Colonic mucosa (tissue), 4 donors: ENCODE measurements at regions not wholly inside any gene's neighbourhood (a gene's known extent, or its start where the extent isn't known, plus 50 kb on each side); places are given as distances from the start of the nearest gene placed in this dataset.

Experiments
- DNase-seq: peaks from one replicate; pipeline ENCODE4 v3.0.0-alpha.2; 2020
- H3K27ac ChIP-seq: fragments of 200-600 bp; one replicate; pipeline ENCODE4 v1.8.0; 2021
- H3K27me3 ChIP-seq: fragments of 200-600 bp; one replicate; pipeline ENCODE4 v1.8.0; 2021
- H3K36me3 ChIP-seq: fragments of 200-600 bp; one replicate; pipeline ENCODE4 v1.8.0; 2021
- H3K4me1 ChIP-seq: fragments of 200-600 bp; one replicate; pipeline ENCODE4 v1.8.0; 2021; ENCODE audit warnings: mild to moderate bottlenecking
- H3K4me3 ChIP-seq: fragments of 200-600 bp; one replicate; pipeline ENCODE4 v1.8.0; 2021
- H3K9ac ChIP-seq, 2 donors: one replicate each; pipeline ENCODE4 v1.7.0; 2013; ENCODE audit warnings: control low read depth in 2 of 2, low read depth in 2 of 2, low read length in 2 of 2
- H3K9me3 ChIP-seq: fragments of 200-600 bp; one replicate; pipeline ENCODE4 v1.8.0; 2021
- intact Hi-C: fragments of 100-400 bp; cut with DNase I; formaldehyde crosslinking; loops from one replicate; pipeline ENCODE4 v1.14.1; 2022
- TF ChIP-seq, protein P1 (sequence below): fragments of 200-600 bp; IDR thresholded peaks from one replicate; pipeline ENCODE4 v1.8.0; 2022; ENCODE audit warnings: antibody characterized with exemption, mild to moderate bottlenecking
- donor health status: healthy.
- donor health status: DM: no; HTN: no; CAD: no.
- donor health status: DM: no; HTN: no; CAD: no.

DNA sequence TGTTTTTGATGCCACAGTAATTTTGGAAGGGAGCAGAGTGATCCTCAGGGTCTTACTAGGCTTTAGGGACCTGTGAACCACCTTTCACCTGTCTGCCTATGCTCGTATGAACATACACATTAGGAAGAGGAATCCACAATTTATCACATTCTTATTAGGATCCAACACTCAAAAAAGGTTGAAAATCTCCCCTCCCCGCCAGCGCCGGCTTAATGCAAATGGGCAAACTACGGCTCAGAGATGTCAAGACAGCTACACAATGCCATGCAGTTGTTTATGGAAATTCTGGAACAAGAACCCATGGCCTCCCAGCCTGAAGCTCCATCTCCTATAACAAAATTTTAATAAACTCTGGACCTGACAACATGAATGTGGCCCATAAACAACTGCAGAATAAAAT is 375.9 kb upstream of the ACVR2A start:
- intact Hi-C loops: no loop called here
- H3K4me1 ChIP-seq: no peaks in the 10 kb centered on the region

DNA sequence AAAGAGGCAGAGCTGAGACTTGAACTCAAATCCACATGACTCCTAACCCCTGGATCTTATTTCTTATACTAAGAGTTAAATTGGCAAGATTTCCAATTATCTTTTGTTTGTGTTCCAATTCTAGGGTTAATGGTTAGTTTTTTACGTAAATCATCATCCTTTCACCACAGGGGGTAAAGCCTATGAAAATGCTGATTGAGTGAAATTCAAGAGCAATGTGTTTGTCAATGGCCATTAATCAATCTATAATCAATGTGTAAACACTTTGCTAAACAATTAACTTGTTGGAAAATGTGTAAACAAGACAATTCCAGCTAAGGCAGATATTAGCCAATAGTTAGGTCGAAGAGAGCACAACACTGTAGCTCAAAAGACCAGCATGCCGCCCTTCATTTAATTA is 376.5 kb upstream of the ACVR2A start:
- H3K27ac ChIP-seq: no peak overlapping the region
- H3K4me3 ChIP-seq: no peak overlapping the region
- H3K4me1 ChIP-seq: no peaks in the 10 kb centered on the region
- no peak overlapping the region for H3K9ac ChIP-seq
- TF ChIP-seq, protein P1, sequence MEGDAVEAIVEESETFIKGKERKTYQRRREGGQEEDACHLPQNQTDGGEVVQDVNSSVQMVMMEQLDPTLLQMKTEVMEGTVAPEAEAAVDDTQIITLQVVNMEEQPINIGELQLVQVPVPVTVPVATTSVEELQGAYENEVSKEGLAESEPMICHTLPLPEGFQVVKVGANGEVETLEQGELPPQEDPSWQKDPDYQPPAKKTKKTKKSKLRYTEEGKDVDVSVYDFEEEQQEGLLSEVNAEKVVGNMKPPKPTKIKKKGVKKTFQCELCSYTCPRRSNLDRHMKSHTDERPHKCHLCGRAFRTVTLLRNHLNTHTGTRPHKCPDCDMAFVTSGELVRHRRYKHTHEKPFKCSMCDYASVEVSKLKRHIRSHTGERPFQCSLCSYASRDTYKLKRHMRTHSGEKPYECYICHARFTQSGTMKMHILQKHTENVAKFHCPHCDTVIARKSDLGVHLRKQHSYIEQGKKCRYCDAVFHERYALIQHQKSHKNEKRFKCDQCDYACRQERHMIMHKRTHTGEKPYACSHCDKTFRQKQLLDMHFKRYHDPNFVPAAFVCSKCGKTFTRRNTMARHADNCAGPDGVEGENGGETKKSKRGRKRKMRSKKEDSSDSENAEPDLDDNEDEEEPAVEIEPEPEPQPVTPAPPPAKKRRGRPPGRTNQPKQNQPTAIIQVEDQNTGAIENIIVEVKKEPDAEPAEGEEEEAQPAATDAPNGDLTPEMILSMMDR: no peak
- no peak for DNase-seq
- intact Hi-C loops: no loop called here
- H3K9me3 ChIP-seq: no peaks in the 10 kb centered on the region
- H3K36me3 ChIP-seq: no peaks in the 10 kb centered on the region
- no peaks in the 10 kb centered on the region for H3K27me3 ChIP-seq

More for the DNA sequence above, 375.9 kb upstream of the ACVR2A start:
- Histone ChIP-seq H3K9me3 (no peaks in the 10 kb centered on the region), H3K27me3 (no peaks in the 10 kb centered on the region), H3K9ac (no peak overlapping the region), H3K4me3 (no peak overlapping the region), H3K27ac (no peak overlapping the region), H3K36me3 (no peaks in the 10 kb centered on the region)
- TF ChIP-seq, protein P1: no peak
- DNase-seq: no peak

DNA sequence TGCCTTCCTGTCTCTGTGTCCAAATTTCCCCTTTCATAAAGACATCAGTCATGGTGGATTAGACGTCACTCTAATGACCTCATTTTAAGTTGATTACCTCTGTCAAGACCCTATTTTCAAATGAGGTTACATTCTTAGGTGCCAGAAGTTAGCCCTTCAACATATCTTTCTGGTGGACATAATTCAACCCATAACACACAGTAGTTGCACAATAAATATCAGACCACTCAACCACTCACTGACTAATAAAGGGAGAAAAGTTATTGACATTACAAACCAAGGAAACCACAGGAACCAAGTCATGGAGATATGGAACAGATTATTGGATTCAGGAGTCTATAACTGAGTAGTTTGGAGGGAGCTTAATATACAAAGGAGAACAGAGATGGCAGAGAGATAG is 377.4 kb upstream of the ACVR2A start:
- H3K9ac ChIP-seq: no peak overlapping the region
- H3K36me3 ChIP-seq: no peaks in the 10 kb centered on the region
- no peaks in the 10 kb centered on the region for H3K9me3 ChIP-seq
- no peaks in the 10 kb centered on the region for H3K27me3 ChIP-seq
- no peak overlapping the region for H3K4me3 ChIP-seq
- no peak overlapping the region for H3K27ac ChIP-seq
- intact Hi-C loops: no loop called here
- TF ChIP-seq, protein P1: no peak
- no peaks in the 10 kb centered on the region for H3K4me1 ChIP-seq
- DNase-seq: no peak

DNA sequence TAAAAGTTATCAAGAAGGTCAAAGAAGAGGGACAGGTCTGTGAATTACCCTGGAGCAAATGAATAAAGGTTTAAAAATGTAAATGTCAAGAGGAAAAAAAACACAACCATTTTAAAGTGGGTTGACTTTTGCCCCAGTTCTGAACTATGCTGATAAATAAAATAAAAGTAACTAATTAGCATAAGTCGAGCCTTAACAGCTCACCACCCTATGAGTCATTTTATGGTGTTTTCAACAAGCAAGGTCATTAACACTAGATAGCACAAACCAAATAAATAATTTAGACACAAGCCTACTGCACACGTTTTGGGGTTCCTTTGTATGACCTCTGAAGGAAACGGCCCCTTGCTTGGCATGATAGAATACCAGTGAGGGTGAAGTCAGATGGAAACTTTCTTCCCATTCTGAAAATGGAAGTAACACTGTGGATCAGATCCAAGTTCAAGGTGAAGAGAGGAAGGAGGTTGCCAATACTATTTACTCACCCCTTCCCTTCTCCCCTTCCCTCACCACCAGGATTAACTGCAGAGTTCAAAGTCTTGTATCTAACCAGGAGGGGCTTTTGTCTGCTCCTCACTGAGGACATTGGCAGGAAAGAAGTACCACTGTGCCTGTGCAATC is 380.0 kb upstream of the ACVR2A start:
- DNase-seq: no peak

DNA sequence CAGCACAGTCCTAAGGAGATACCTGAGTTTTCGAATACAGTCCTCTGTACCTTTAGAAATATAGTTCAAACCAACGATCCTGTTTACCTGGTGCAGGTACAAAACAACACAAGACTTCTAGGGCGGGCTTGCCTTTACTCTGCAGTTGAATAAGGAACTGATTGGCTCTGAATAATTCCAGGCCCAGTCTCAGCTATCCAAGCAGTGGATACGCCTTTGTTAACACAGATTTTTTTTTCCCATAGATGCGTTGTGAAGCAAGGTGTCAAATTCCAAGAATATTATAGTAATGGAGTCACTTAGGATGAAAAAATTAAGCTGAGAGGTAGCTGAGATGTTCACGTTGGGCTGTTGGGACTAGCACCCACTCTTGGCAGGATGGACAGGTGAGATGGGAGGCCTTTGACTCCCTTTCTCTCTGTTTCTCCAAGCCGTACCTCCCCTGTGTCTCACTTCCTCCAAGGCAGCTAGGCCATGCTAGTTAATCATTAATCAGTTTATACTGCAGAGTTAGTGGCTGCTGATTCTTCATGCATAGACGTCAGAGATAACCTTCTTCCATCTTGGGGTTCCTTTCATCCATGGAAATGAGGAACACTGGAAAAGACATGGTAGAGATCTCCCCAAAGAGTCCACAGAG is 380.8 kb upstream of the ACVR2A start:
- Histone ChIP-seq H3K4me1 (no peaks in the 10 kb centered on the region), H3K36me3 (no peaks in the 10 kb centered on the region), H3K9ac (no peak overlapping the region), H3K4me3 (no peak overlapping the region), H3K27me3 (no peaks in the 10 kb centered on the region), H3K27ac (no peak overlapping the region), H3K9me3 (no peaks in the 10 kb centered on the region)
- intact Hi-C loops: no loop called here
- TF ChIP-seq, protein P1: no peak
- DNase-seq: peak; percentile 34

More for the DNA sequence above, 380.0 kb upstream of the ACVR2A start:
- no peak overlapping the region for H3K9ac ChIP-seq
- no peaks in the 10 kb centered on the region for H3K36me3 ChIP-seq
- no peak overlapping the region for H3K27ac ChIP-seq
- H3K4me1 ChIP-seq: no peaks in the 10 kb centered on the region
- H3K27me3 ChIP-seq: no peaks in the 10 kb centered on the region
- intact Hi-C loops: no loop called here
- H3K9me3 ChIP-seq: no peaks in the 10 kb centered on the region
- no peak overlapping the region for H3K4me3 ChIP-seq
- TF ChIP-seq, protein P1: no peak
